Stimulated activated CD8-positive, alpha-beta memory T cell treated with anti-CD3 and anti-CD28 coated beads, Interleukin-12 subunit alpha, Interleukin-12 subunit beta, amount 100 ng/mL, for 24 hours (primary cell): ENCODE measurements at regions not wholly inside any gene's neighbourhood (a gene's known extent, or its start where the extent isn't known, plus 50 kb on each side); places are given as distances from the start of the nearest gene placed in this dataset.
"Not testable (repeated sequence)": the region's sequence is repeated elsewhere in the genome, so short reads cannot be mapped to it uniquely, and the experiment has no call there.

Experiments
- DNase-seq: peaks from one replicate; pipeline ENCODE4 v3.0.0-alpha.2; 2020; ENCODE audit errors: extremely low read depth

GRCh38 chr9:95785209-95785608 is 90.3 kb upstream of the ERCC6L2 start:
- DNase-seq = no peak

DNA sequence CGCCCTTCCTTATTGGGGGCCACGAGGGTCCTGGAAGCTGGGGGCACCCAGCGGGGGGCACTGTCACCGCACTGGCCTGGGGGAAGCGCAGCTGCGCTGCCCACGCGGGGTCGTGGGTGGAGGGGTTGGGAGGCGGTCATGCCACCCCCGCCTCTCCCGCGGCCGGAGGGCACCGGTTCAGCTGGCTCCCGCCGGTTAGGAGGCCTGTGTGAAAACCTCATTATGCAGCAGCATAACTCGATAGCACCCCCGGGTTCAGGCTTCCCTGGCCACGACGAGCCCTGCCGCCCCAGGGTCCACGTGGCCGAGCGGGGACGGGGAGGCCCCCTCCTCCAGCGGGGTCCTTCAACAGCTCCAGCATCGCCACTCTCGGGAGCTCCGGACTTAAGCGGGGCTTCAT is 91.2 kb upstream of the ERCC6L2 start:
- DNase-seq = no peak

DNA sequence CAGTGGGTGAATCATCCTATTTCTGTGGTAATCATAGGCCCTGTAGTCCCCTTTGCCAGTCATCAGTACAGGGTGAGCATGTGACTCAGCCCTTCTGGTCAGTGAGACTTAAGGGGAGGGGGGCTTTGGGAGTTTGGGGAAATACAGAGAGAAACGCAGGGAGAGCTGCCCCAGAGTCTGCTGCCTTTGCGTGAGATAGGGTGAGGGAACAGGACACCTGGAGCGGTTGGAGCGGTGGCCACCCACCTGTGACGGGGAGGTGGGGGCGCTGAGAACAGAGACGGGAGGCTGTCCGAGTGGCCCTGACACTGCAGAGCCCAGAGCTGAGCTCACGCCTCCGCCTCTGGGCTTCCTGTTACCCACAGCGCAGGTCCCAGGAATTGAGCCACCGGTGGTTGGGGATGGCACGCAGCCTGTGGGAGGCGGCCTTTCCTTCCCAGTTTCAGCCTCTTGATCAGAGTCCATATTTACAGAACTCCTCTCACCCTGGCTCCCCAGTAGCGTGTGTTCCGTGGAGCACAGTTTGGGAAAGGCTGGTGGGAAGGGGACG is 92.0 kb upstream of the ERCC6L2 start:
- no peak for DNase-seq

DNA sequence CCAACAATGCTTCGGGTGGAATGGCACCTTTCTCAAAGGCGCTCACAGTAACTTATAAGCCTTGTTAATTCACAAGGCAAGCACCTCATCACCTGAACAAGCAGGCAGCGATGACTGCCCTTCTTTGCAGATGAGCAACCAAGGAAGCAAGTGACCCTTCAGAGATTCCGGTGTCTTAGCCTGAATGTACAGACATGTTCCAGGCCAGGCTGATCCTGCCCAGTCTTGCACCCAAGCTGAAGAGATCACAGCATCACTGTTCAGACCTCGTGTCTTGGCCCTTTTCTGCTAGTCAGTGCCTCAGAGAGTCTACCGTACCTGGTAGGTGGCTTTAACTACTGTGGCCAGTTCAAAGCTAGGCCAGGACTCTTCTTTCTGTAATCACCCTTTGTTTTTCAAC is 94.7 kb upstream of the ERCC6L2 start:
- no peak for DNase-seq

DNA sequence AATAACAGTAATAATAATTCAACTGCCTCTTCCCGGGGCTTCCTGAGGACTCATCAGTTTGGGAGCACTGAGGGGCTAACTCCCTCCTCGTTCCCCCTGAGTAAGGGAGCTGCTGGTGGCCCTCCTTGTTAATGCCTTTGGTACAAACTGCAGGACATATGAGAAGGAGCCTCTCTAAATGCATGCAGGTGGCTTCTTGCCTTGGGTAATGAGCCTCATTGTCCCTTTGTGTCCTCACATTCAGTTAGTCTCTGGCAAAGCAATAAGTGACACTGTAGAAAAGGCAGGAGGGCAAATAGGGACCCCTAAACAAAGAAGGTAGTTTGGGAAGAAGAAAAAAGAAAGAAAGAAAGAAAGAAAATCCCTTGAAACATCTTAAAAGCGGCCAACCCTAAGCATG is 95.4 kb upstream of the ERCC6L2 start:
- DNase-seq = no peak

DNA sequence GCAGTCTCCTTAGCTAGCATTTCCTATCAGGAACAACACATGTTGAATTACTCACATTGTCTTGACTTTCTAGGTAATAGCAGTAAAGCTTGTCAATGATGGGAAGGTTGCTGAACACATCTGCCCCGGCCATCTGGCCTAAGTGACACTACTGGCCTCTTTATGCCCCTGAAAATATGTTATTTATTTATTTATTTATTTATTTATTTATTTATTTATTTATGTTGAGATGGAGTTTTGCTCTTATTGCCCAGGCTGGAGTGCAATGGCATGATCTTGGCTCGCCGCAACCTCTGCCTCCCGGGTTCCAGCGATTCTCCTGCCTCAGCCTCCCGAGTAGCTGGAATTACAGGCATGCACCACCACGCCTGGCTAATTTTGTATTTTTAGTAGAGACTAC is 95.9 kb upstream of the ERCC6L2 start:
- not testable (repeated sequence) for DNase-seq

DNA sequence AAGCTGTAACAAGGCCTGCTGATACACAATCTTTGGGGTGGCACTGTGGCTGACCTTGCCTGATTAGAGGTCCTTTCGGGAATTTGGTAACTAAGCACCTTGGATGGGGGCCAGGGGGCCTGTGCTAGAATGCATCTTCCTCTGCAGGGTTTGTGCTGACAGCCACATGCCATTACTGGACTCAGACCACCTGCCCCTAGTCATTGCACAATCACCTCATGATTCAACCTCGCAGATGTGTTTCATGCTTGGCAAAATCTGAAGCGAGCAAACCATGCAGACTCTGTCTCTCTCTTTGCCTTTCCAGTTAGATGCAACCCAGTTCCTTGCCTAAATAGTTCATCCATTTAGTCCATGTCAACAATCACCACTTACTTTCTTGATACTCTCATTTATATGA is 96.5 kb upstream of the ERCC6L2 start:
- no peak for DNase-seq

- DNase-seq = no peak
Observed at GRCh38 chr9:95777136-95777535, 98.4 kb upstream of the ERCC6L2 start.

DNA sequence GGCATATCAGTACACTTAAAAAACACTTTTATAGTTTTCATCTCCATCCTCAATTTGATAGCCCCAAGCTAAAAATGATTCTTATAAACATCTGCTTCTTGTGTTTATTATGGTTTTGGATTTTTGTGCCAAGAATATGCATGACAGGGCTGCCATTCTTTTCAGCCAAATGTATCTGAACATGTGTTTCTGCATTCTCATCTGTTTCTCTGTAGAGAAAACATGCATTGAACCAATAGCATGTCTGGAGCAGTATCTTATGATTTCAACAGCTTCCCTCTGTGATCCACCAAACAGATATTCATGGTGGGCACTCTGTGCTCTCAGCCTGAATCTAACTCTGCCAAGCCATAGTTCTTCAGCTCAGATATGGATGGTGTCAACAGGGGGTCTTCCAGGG is 99.3 kb upstream of the ERCC6L2 start:
- DNase-seq = no peak

- DNase-seq = no peak
Observed at GRCh38 chr9:95775191-95775590, 100.3 kb upstream of the ERCC6L2 start.

- DNase-seq = no peak
Observed at GRCh38 chr9:95773053-95773418, 102.5 kb upstream of the ERCC6L2 start.

GRCh38 chr9:95772320-95773052 is 103.0 kb upstream of the ERCC6L2 start:
- DNase-seq = no peak

GRCh38 chr9:95771556-95772246 is 103.8 kb upstream of the ERCC6L2 start:
- DNase-seq = no peak

- no peak for DNase-seq
Observed at GRCh38 chr9:95770653-95771131, 104.8 kb upstream of the ERCC6L2 start.

DNA sequence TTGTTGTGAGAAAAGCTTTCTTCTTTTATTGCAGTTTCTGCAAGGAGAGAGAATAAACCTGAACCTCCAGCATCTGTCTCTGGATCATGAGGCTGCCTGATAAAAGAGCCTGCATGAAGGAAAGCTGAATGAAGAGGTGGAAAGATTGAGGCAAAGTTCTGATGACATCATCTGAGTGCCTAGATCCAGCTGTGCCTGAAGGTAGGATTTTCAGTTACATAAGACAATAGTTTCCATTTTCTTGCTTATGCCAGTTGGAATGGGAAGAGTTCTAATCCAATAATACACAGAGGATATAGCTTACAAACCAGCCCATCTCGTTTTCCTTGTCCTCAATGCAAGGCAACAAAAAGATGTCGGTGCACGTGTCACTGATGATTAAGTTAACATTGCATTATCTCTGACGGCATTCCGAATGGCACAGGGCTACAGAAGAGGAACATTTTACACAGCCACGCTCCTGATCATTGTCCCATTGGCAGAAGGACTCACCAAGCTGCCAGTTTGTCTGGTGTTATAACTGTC is 105.5 kb upstream of the ERCC6L2 start:
- no peak for DNase-seq

GRCh38 chr9:95769473-95769872 is 106.0 kb upstream of the ERCC6L2 start:
- no peak for DNase-seq

- no peak for DNase-seq
Observed at GRCh38 chr9:95766906-95767305, 108.6 kb upstream of the ERCC6L2 start.

DNA sequence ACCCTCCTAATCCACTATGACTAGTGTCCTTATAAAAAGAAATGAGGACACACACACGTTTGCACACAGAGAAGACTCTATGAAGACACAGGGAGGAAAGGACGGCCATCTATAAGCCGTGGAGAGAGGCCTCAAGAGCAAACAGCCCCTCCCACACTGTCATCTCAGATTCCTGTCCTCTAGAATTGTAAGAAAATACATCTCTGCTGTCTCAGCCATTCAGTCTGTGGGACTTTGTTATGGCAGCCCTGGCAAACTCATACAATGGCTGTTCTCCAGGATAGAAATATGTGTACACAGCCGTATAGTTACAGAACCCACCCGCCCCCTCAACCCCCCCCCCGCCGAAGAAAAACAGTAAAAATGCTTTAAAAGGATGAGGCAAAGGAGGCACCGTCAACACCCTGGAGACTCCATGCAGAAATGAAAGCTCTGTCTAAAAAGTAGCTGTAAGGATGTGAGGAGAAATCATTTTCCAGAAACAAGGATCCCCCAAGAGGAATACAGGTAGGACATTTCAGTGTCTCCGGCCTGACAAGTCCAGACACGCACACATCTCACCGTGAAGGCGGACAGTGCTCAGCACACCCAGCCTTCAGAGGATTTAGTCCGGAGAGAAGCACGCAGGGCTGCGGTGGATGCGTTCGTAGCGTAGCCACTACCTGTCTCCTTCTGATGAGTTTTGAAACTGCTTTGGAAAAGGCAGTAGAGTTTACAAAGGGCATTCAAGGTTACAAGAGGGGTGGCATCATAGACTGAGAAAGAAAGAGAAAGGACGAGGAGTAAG is 110.8 kb upstream of the ERCC6L2 start:
- no peak for DNase-seq

GRCh38 chr9:95763983-95764382 is 111.5 kb upstream of the ERCC6L2 start:
- DNase-seq = no peak

DNA sequence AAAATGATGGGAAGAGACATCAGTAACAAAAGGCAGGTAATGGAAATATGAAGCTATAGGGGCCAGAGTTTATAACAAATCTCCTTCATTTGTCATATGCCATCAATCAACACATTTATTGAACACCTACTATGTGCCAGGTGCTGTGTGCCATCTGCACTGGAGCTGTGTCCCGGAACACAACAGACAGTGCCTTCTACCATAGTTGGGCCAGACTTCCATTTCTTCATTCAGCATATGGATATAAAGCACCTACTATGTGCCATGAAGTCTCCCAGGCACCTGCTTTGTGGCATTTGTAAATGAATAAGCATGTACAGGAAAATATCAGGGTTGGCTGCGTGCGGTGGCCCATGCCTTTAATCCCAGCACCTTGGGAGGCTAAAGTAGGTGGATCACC is 112.5 kb upstream of the ERCC6L2 start:
- no peak for DNase-seq

DNA sequence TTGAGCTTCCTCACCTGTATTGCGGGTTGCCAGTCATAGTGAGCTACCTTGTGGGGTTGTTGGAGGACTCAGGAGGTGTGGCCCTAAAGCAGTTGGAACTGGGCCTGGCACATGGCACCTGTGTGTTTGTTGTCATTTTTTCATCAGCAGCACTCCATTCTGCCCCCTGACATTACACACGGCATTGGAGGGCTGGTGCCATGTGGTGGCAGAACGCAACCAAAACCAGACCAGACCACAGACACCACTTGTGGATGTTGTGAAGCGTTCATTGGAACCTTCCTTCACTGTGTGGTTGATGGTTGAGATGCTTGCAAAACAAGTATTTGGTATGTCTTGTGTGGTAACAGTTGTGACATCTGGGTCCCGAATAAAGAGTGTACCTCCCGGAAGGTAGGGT is 113.2 kb upstream of the ERCC6L2 start:
- no peak for DNase-seq

GRCh38 chr9:95760791-95761190 is 114.7 kb upstream of the ERCC6L2 start:
- no peak for DNase-seq
